SKM-1 treated with dmso at 0.1 percent for 144 hours (cell line): ENCODE measurements at regions not wholly inside any gene's neighbourhood (a gene's known extent, or its start where the extent isn't known, plus 50 kb on each side); places are given as distances from the start of the nearest gene placed in this dataset.
"Not testable (repeated sequence)": the region's sequence is repeated elsewhere in the genome, so short reads cannot be mapped to it uniquely, and the experiment has no call there.

Source experiments
- DNase-seq: peaks from one replicate; lab custom pipeline; 2025; ENCODE audit not compliant: unreplicated experiment; lab: John Stamatoyannopoulos, UW

- not testable (repeated sequence) for DNase-seq
Observed at GRCh38 chr13:100776686-100777085, 102.1 kb upstream of the TMTC4 start.

GRCh38 chr13:100773923-100774663 is 99.5 kb upstream of the TMTC4 start:
- no peak for DNase-seq

- DNase-seq: no peak
Observed at GRCh38 chr13:100773429-100773828, 98.8 kb upstream of the TMTC4 start.

GRCh38 chr13:100767192-100767591 is 92.6 kb upstream of the TMTC4 start:
- DNase-seq: no peak

GRCh38 chr13:100766570-100766969 is 92.0 kb upstream of the TMTC4 start:
- not testable (repeated sequence) for DNase-seq

- DNase-seq: no peak
Observed at GRCh38 chr13:100764937-100765336, 90.3 kb upstream of the TMTC4 start.

- DNase-seq: not testable (repeated sequence)
Observed at GRCh38 chr13:100762126-100762525, 87.5 kb upstream of the TMTC4 start.

- DNase-seq: no peak
Observed at GRCh38 chr13:100755891-100756290, 81.3 kb upstream of the TMTC4 start.

GRCh38 chr13:100754459-100754858 is 79.9 kb upstream of the TMTC4 start:
- DNase-seq: no peak

GRCh38 chr13:100753376-100753775 is 78.8 kb upstream of the TMTC4 start:
- no peak for DNase-seq

GRCh38 chr13:100751826-100752225 is 77.2 kb upstream of the TMTC4 start:
- no peak for DNase-seq

- no peak for DNase-seq
Observed at GRCh38 chr13:100746953-100747683, 72.5 kb upstream of the TMTC4 start.

GRCh38 chr13:100738176-100738855 is 63.7 kb upstream of the TMTC4 start:
- peak; percentile 24 for DNase-seq

- no peak for DNase-seq
Observed at GRCh38 chr13:100735494-100735893, 60.9 kb upstream of the TMTC4 start.

- DNase-seq: no peak
Observed at GRCh38 chr13:100734194-100734720, 59.7 kb upstream of the TMTC4 start.

- DNase-seq: no peak
Observed at GRCh38 chr13:100733261-100733660, 58.7 kb upstream of the TMTC4 start.

- no peak for DNase-seq
Observed at GRCh38 chr13:100728201-100728600, 53.6 kb upstream of the TMTC4 start.

- DNase-seq: no peak
Observed at GRCh38 chr13:100725472-100725871, 50.9 kb upstream of the TMTC4 start.

- DNase-seq: no peak
Observed at GRCh38 chr13:100724568-100724967, 50.0 kb upstream of the TMTC4 start.
